Large intestine (tissue), 3 donors: ENCODE measurements at regions not wholly inside any gene's neighbourhood (a gene's known extent, or its start where the extent isn't known, plus 50 kb on each side); places are given as distances from the start of the nearest gene placed in this dataset.
"Not testable (repeated sequence)": the region's sequence is repeated elsewhere in the genome, so short reads cannot be mapped to it uniquely, and the experiment has no call there.

Source experiments
- DNase-seq, 2 donors: peaks; one replicate each; pipeline versions ENCODE4 v3.0.0 to v3.0.0-alpha.2; 2013
- H3K27ac ChIP-seq: one replicate; pipeline ENCODE4 v1.5.1; 2013; ENCODE audit warnings: low read length
- H3K27me3 ChIP-seq: 2 replicates; pipeline ENCODE4 v1.6.1; 2013; ENCODE audit warnings: low read length; ENCODE audit not compliant: control insufficient read depth, insufficient read depth
- H3K36me3 ChIP-seq: 2 replicates; pipeline ENCODE4 v1.6.1; 2013; ENCODE audit warnings: low read length; ENCODE audit not compliant: control insufficient read depth, insufficient read depth
- H3K4me1 ChIP-seq: one replicate; pipeline ENCODE4 v1.6.1; 2013; ENCODE audit warnings: low read length; ENCODE audit not compliant: control insufficient read depth, insufficient read depth
- H3K4me3 ChIP-seq: one replicate; pipeline ENCODE4 v1.5.1; 2013; ENCODE audit warnings: low read length
- H3K9me3 ChIP-seq: one replicate; pipeline ENCODE4 v1.6.1; 2013; ENCODE audit warnings: mild to moderate bottlenecking, low read depth, low read length, moderate library complexity; ENCODE audit not compliant: control insufficient read depth
- WGBS: methylation state at CpG from one replicate; pipeline ENCODE4 v1.1.5; 2013; ENCODE audit warnings: low lambda C conversion rate; ENCODE audit not compliant: insufficient coverage; 5-methylcytosine and 5-hydroxymethylcytosine counted together

DNA sequence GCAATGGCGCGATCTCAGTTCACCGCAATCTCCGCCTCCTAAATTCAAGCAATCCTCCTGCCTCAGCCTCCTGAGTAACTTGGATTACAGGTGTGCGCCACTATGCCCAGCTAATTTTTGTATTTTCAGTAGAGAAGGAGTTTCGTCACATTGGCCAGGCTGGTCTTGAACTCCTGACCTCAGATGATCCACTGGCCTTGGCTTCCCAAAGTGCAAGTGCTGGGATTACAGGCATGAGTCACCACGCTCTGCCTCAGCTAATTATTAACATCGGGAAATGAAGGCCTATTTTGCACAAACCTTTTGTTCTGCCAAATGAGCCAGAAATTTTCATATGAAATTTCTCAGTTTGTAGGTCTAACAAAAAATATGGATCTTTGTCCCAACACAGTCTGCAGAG, 106.7 kb upstream of the ODAD2 start:
- no peaks in the 10 kb centered on the region for H3K27me3 ChIP-seq
- H3K4me1 ChIP-seq: no peaks in the 10 kb centered on the region
- no peak overlapping the region for H3K27ac ChIP-seq
- WGBS: no CpG with 5 or more reads among the region's 8 CpGs
- no peak overlapping the region for H3K4me3 ChIP-seq
- no peaks in the 10 kb centered on the region for H3K9me3 ChIP-seq
- H3K36me3 ChIP-seq: no peaks in the 10 kb centered on the region
- DNase-seq: no peak

DNA sequence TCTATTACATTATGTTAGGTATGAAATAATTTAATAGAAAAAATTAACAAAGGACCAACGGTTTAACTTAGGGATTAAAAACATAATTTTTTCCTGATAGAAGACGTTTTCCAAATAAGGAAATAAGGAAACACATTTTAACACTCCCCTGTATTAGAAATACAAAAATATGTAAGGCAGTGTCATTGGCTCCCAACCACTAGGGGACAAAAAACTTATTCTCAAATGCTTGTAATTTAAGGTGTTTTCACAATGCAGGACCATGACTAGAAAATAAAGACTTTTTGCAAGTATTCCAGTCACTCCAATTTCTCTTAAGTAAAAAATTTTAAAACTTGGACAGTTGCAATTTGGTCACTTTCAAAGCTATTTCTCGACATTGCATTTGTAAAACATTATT, 98.8 kb upstream of the ODAD2 start:
- H3K27ac ChIP-seq: no peak overlapping the region
- H3K4me3 ChIP-seq: no peak overlapping the region
- no peaks in the 10 kb centered on the region for H3K27me3 ChIP-seq
- H3K9me3 ChIP-seq: no peaks in the 10 kb centered on the region
- H3K36me3 ChIP-seq: no peaks in the 10 kb centered on the region
- H3K4me1 ChIP-seq: no peaks in the 10 kb centered on the region
- 96% methylated on average over 2 of the region's 3 CpGs for WGBS
- DNase-seq: no peak

- Histone ChIP-seq H3K36me3 (no peaks in the 10 kb centered on the region), H3K9me3 (no peaks in the 10 kb centered on the region), H3K27ac (no peak overlapping the region), H3K4me1 (no peaks in the 10 kb centered on the region), H3K27me3 (no peaks in the 10 kb centered on the region), H3K4me3 (no peak overlapping the region)
- WGBS: 60% methylated on average over 1 of the region's 5 CpGs
- no peak for DNase-seq
Measured at GRCh38 chr10:28095791-28096378, 97.0 kb upstream of the ODAD2 start.

DNA sequence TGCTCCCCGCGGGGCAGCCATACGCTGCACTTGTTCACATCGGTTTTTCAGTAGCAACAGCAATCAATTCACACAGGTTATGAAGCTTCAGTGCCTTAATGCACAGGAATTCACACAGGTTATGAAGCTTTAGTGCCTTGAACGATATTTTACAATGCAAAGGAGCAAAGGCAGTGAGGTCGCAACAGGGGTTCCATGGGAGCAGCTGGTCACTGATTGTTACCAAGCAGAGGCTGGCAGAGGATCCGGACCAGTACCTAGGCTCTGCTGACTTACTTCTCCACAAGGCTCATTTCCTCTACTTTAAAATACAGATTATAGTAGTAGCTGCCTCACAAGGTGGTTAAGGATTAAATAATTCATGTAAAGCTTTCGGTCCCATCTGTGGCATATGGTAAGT, 95.2 kb upstream of the ODAD2 start:
- WGBS: 100% methylated on average over 1 of the region's 8 CpGs
- H3K36me3 ChIP-seq: no peaks in the 10 kb centered on the region
- H3K27me3 ChIP-seq: no peaks in the 10 kb centered on the region
- no peaks in the 10 kb centered on the region for H3K9me3 ChIP-seq
- H3K4me1 ChIP-seq: no peaks in the 10 kb centered on the region
- H3K27ac ChIP-seq: no peak overlapping the region
- DNase-seq: no peak
- no peak overlapping the region for H3K4me3 ChIP-seq

- no peak for DNase-seq
- WGBS: 100% methylated on average over 1 of the region's 2 CpGs
- H3K27me3 ChIP-seq: no peaks in the 10 kb centered on the region
- H3K27ac ChIP-seq: no peak overlapping the region
- H3K9me3 ChIP-seq: no peaks in the 10 kb centered on the region
- H3K4me3 ChIP-seq: no peak overlapping the region
- H3K4me1 ChIP-seq: no peaks in the 10 kb centered on the region
- H3K36me3 ChIP-seq: peaks cover 11% of the 10 kb centered on the region
Measured at GRCh38 chr10:28091913-28092312, 93.0 kb upstream of the ODAD2 start.

DNA sequence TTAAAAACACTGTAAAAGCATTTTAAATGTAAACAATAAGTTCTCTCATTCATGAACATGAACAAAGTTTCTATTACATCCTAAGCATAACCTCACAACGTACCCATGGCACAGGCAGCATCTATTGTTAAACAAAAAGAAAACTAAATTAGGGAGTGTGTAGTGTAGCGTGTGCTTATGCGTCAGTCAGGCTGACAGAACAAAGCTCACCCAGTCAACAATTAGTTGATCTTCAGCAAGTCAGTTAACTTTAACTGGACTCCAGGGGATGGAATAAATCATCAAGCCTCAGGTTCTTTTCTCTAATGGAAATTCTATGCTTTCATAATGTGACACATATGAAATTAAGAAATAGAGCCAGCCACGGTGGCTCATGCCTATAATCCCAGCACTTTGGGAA, 91.6 kb upstream of the ODAD2 start:
- no peak overlapping the region for H3K4me3 ChIP-seq
- no peaks in the 10 kb centered on the region for H3K9me3 ChIP-seq
- H3K36me3 ChIP-seq: peaks cover 18% of the 10 kb centered on the region
- DNase-seq: no peak
- no peaks in the 10 kb centered on the region for H3K4me1 ChIP-seq
- WGBS: 71% methylated on average over 3 of the region's 4 CpGs
- H3K27me3 ChIP-seq: no peaks in the 10 kb centered on the region
- no peak overlapping the region for H3K27ac ChIP-seq

- DNase-seq: no peak
- Histone ChIP-seq H3K27me3 (no peaks in the 10 kb centered on the region), H3K4me1 (no peaks in the 10 kb centered on the region), H3K9me3 (no peaks in the 10 kb centered on the region), H3K27ac (no peak overlapping the region), H3K4me3 (no peak overlapping the region), H3K36me3 (peaks cover 22% of the 10 kb centered on the region)
- WGBS: 92% methylated on average over 5 of the region's 10 CpGs
Measured at GRCh38 chr10:28089467-28089866, 90.6 kb upstream of the ODAD2 start.

- no peaks in the 10 kb centered on the region for H3K9me3 ChIP-seq
- peaks cover 26% of the 10 kb centered on the region for H3K36me3 ChIP-seq
- no peak overlapping the region for H3K4me3 ChIP-seq
- no peak for DNase-seq
- WGBS: 100% methylated on average over 1 of the region's 2 CpGs
- no peaks in the 10 kb centered on the region for H3K4me1 ChIP-seq
- H3K27ac ChIP-seq: no peak overlapping the region
- H3K27me3 ChIP-seq: no peaks in the 10 kb centered on the region
Measured at GRCh38 chr10:28087661-28088351, 88.9 kb upstream of the ODAD2 start.

DNA sequence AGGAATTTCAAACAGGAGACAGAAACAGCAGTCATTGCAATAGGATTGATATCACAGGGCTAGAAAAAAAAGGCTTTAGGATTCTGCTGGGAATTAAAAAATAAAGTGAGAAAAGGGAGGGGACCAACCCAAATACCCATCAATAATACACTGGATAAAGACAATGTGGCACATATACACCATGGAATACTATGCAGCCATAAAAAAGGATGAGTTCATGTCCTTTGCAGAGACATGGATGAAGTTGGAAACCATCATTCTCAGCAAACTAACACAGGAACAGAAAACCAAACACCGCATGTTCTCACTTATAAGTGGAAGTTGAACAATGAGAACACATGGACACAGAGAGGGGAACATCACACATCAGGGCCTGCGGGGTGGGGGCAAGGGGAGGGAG, 86.9 kb upstream of the ODAD2 start:
- H3K9me3 ChIP-seq, H3K27me3 ChIP-seq, H3K4me3 ChIP-seq, H3K27ac ChIP-seq, DNase-seq, H3K4me1 ChIP-seq: not testable (repeated sequence)
- WGBS: no CpG with 5 or more reads among the region's 2 CpGs
- H3K36me3 ChIP-seq: peaks cover 26% of the 10 kb centered on the region

- Histone ChIP-seq H3K27ac (no peak overlapping the region), H3K4me1 (no peaks in the 10 kb centered on the region), H3K27me3 (no peaks in the 10 kb centered on the region), H3K36me3 (peaks cover 18% of the 10 kb centered on the region), H3K4me3 (no peak overlapping the region), H3K9me3 (no peaks in the 10 kb centered on the region)
- WGBS: no CpG with 5 or more reads among the region's 2 CpGs
- no peak for DNase-seq
Measured at GRCh38 chr10:28082885-28083284, 84.0 kb upstream of the ODAD2 start.

DNA sequence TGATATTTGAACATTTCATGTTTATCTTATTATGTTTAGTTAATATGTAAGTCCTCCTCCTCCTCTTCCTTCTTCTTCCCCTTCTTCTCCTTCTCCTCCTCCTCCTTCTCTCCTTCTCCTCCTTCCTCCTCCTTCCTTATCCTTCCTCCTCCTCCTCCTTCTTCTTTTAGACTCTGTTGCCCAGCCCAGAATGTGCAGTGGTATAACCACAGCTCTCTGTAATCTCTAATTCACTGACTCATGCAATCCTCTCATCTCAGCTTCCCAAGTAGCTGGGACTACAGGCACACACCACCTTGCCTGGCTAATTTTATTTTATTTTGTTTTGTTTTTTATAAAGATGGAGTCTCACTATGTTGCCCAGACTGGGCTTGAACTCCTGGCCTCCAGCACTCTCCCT, 83.4 kb upstream of the ODAD2 start:
- Histone ChIP-seq H3K4me1 (no peaks in the 10 kb centered on the region), H3K9me3 (no peaks in the 10 kb centered on the region), H3K4me3 (no peak overlapping the region), H3K27me3 (no peaks in the 10 kb centered on the region), H3K27ac (no peak overlapping the region), H3K36me3 (peaks cover 18% of the 10 kb centered on the region)
- no peak for DNase-seq
